ENCODE measurements at regions not wholly inside any gene's neighbourhood (a gene's known extent, or its start where the extent isn't known, plus 50 kb on each side); places are given as distances from the start of the nearest gene placed in this dataset.
"Not testable (repeated sequence)": the region's sequence is repeated elsewhere in the genome, so short reads cannot be mapped to it uniquely, and the experiment has no call there.

DNA sequence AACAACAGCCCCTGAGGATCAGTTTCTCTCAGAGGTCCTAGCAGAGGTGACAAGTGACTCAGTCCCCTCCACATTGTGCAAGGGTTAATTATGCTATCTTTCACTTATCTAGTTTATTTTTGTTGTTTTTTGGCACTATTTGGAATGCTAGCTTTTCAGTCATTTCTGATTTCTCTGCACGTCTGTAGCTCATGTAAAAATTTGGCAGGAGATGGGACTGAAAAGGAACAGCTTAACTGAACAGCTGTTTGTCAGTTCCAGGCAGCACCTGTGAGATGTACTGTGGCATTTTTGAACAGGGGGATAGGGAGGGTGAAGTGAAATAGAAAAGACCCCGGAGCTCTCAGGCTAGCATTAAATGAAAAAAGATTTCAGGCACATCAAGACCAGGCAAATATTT, 313.5 kb downstream of the SUCLA2 start:
- H3K36me3 ChIP-seq (ENCODE audit: control insufficient read depth in 2 of 2, extremely low read depth in 1 of 2, insufficient read depth in 2 of 2, low read length in 2 of 2), result no peaks in the 10 kb centered on the region
- FAIRE-seq, result no peak
- BruUV-seq (replicated peaks), result no TSS peak
- H3K4me3 ChIP-seq (replicated peaks in 1 of 3; ENCODE audit: insufficient read depth in 1 of 3, low read depth in 1 of 3, low read length in 3 of 3), result no peak overlapping the region
- no peak overlapping the region for H3K4me2 ChIP-seq (ENCODE audit: insufficient read depth, low read length)
- intact Hi-C loops (cut with micrococcal nuclease) (no loop called here), dilution Hi-C loops (cut with MboI; ENCODE audit: extremely low pct_ligation_motif_present, low sequenced_read_pairs) (no loop called here)
- ChIA-PET POLR2A (no interaction called here), CTCF (no interaction called here)
- DNase-seq (ENCODE audit: low read depth, low spot score), result no peak
- peaks cover 2% of the 10 kb centered on the region for H3K9me3 ChIP-seq (replicated peaks; ENCODE audit: control insufficient read depth, insufficient read depth, low read length)
- no peaks in the 10 kb centered on the region for H3K27me3 ChIP-seq (ENCODE audit: control insufficient read depth in 2 of 2, insufficient read depth in 2 of 2, low read length in 2 of 2)
- no peaks in the 10 kb centered on the region for H3K79me2 ChIP-seq (ENCODE audit: control insufficient read depth, insufficient read depth, low read length)
- H3K9me1 ChIP-seq (replicated peaks; ENCODE audit: control insufficient read depth, extremely low read depth, insufficient read depth, low read length), result no peaks in the 10 kb centered on the region
- H3K27ac ChIP-seq (ENCODE audit: insufficient read depth, low read depth, low read length), result no peak overlapping the region
- TF ChIP-seq, protein P1, sequence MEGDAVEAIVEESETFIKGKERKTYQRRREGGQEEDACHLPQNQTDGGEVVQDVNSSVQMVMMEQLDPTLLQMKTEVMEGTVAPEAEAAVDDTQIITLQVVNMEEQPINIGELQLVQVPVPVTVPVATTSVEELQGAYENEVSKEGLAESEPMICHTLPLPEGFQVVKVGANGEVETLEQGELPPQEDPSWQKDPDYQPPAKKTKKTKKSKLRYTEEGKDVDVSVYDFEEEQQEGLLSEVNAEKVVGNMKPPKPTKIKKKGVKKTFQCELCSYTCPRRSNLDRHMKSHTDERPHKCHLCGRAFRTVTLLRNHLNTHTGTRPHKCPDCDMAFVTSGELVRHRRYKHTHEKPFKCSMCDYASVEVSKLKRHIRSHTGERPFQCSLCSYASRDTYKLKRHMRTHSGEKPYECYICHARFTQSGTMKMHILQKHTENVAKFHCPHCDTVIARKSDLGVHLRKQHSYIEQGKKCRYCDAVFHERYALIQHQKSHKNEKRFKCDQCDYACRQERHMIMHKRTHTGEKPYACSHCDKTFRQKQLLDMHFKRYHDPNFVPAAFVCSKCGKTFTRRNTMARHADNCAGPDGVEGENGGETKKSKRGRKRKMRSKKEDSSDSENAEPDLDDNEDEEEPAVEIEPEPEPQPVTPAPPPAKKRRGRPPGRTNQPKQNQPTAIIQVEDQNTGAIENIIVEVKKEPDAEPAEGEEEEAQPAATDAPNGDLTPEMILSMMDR (IDR thresholded peaks at IDR 0.05; ENCODE audit: extremely low read depth in 1 of 2, insufficient read depth in 1 of 2, low read depth in 1 of 2, low read length in 2 of 2), result no peak
- TF ChIP-seq, protein P2, sequence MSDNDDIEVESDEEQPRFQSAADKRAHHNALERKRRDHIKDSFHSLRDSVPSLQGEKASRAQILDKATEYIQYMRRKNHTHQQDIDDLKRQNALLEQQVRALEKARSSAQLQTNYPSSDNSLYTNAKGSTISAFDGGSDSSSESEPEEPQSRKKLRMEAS (IDR thresholded peaks at IDR 0.05; ENCODE audit: insufficient read depth, insufficient read length), result no peak
- TF ChIP-seq EZH2 (IDR thresholded peaks at IDR 0.05; ENCODE audit: borderline replicate concordance, low read depth, low read length, severe bottlenecking) (no peak), JUN (IDR thresholded peaks at IDR 0.05; ENCODE audit: borderline replicate concordance, insufficient read depth, insufficient read length, low read depth) (no peak), MYC (IDR thresholded peaks at IDR 0.05; ENCODE audit: low read depth, low read length) (no peak), FOS (IDR thresholded peaks at IDR 0.05; ENCODE audit: borderline replicate concordance, insufficient read depth, low read length) (no peak), GATA2 (IDR thresholded peaks at IDR 0.05; ENCODE audit: insufficient read depth, insufficient read length, low read depth, low read length) (no peak), POLR2A (IDR thresholded peaks at IDR 0.05; ENCODE audit: low read depth, low read length) (no peak), POLR2AphosphoS5 (IDR thresholded peaks at IDR 0.05; ENCODE audit: insufficient read depth, low read depth, low read length) (no peak)
- no peak overlapping the region for H2AFZ ChIP-seq (ENCODE audit: low read depth, low read length)
- H4K20me1 ChIP-seq (replicated peaks; ENCODE audit: control insufficient read depth, extremely low read depth, insufficient read depth, low read length), result no peaks in the 10 kb centered on the region
- H3K9ac ChIP-seq (replicated peaks; ENCODE audit: extremely low read depth, insufficient read depth, low read length), result no peak overlapping the region
- no peaks in the 10 kb centered on the region for H3K4me1 ChIP-seq (ENCODE audit: control insufficient read depth, extremely low read depth, insufficient read depth, low read length)

DNA sequence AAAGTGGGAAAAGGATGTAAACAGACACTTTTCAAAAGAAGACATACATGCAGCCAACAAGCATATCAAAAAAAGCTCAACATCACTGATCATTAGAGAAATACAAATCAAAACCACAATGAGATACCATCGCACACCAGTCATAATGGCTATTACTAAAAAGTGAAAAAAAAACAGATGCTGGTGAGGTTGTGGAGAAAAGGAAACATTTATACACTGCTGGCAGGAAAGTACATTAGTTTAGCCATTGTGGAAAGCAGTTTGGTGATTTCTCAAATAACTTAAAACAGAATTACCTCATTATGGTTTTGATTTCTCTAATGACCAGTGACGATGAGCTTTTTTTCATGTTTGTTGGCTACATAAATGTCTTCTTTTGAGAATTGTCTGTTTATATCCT, 315.9 kb downstream of the SUCLA2 start:
- H4K20me1 ChIP-seq (replicated peaks; ENCODE audit: control insufficient read depth, extremely low read depth, insufficient read depth, low read length); POLR2A ChIA-PET; intact Hi-C loops (cut with micrococcal nuclease); H3K36me3 ChIP-seq (ENCODE audit: control insufficient read depth in 2 of 2, extremely low read depth in 1 of 2, insufficient read depth in 2 of 2, low read length in 2 of 2); H3K4me1 ChIP-seq (ENCODE audit: control insufficient read depth, extremely low read depth, insufficient read depth, low read length); dilution Hi-C loops (cut with MboI; ENCODE audit: extremely low pct_ligation_motif_present, low sequenced_read_pairs); H3K27me3 ChIP-seq (ENCODE audit: control insufficient read depth in 2 of 2, insufficient read depth in 2 of 2, low read length in 2 of 2); H3K9ac ChIP-seq (replicated peaks; ENCODE audit: extremely low read depth, insufficient read depth, low read length); DNase-seq (ENCODE audit: low read depth, low spot score); FAIRE-seq; H3K4me2 ChIP-seq (ENCODE audit: insufficient read depth, low read length); CTCF ChIA-PET; H3K9me1 ChIP-seq (replicated peaks; ENCODE audit: control insufficient read depth, extremely low read depth, insufficient read depth, low read length); BruUV-seq (replicated peaks); H2AFZ ChIP-seq (ENCODE audit: low read depth, low read length); H3K27ac ChIP-seq (ENCODE audit: insufficient read depth, low read depth, low read length); H3K79me2 ChIP-seq (ENCODE audit: control insufficient read depth, insufficient read depth, low read length); H3K9me3 ChIP-seq (replicated peaks; ENCODE audit: control insufficient read depth, insufficient read depth, low read length); H3K4me3 ChIP-seq (replicated peaks in 1 of 3; ENCODE audit: insufficient read depth in 1 of 3, low read depth in 1 of 3, low read length in 3 of 3): not testable (repeated sequence)
